SK-N-SH treated with all-trans-retinoic acid at 6 μM for 48 hours (cell line): ENCODE measurements at regions not wholly inside any gene's neighbourhood (a gene's known extent, or its start where the extent isn't known, plus 50 kb on each side); places are given as distances from the start of the nearest gene placed in this dataset.

ENCODE experiments used
- ARNTL ChIP-seq: fragments of 450-650 bp; formaldehyde crosslinking; IDR thresholded peaks from 2 replicates; pipeline ENCODE4 v1.5.0; 2020; ENCODE audit warnings: low read depth, mild to moderate bottlenecking, moderate library complexity, borderline replicate concordance
- ESRRG ChIP-seq: fragments of 250-450 bp; sonication (Bioruptor Pico); IDR thresholded peaks from 2 replicates; pipeline ENCODE4 v1.6.1; 2021; ENCODE audit warnings: mild to moderate bottlenecking
- GLIS3 ChIP-seq: fragments of 250-450 bp; sonication (Bioruptor Pico); IDR thresholded peaks from 2 replicates; pipeline ENCODE4 v1.5.0; 2020; ENCODE audit warnings: mild to moderate bottlenecking, moderate library complexity
- OSR1 ChIP-seq: fragments of 250-450 bp; sonication (Bioruptor Pico); IDR thresholded peaks from 2 replicates; pipeline ENCODE4 v1.8.0; 2022; ENCODE audit warnings: moderate library complexity, mild to moderate bottlenecking, inconsistent platforms
- RARB ChIP-seq: fragments of 250-450 bp; sonication (Bioruptor Pico); IDR thresholded peaks from 2 replicates; pipeline ENCODE4 v1.8.0; 2021; ENCODE audit warnings: mild to moderate bottlenecking, moderate library complexity
- ZC3H10 ChIP-seq: fragments of 250-450 bp; sonication (Bioruptor Pico); IDR thresholded peaks from 2 replicates; pipeline ENCODE4 v1.5.1; 2021; ENCODE audit warnings: mild to moderate bottlenecking, moderate library complexity
- ZFP3 ChIP-seq: fragments of 250-450 bp; sonication (Bioruptor Pico); IDR thresholded peaks from 2 replicates; pipeline ENCODE4 v1.5.0; 2020; ENCODE audit warnings: mild to moderate bottlenecking, moderate library complexity
- TF ChIP-seq, protein P1 (sequence below): fragments of 250-450 bp; sonication (Bioruptor Pico); IDR thresholded peaks from 2 replicates; pipeline ENCODE4 v1.5.1; 2021; ENCODE audit warnings: mild to moderate bottlenecking, moderate library complexity
- TF ChIP-seq, protein P2 (sequence below): fragments of 250-450 bp; sonication (Bioruptor Pico); IDR thresholded peaks from 2 replicates; pipeline ENCODE4 v1.8.0; 2020; ENCODE audit warnings: mild to moderate bottlenecking, moderate library complexity, borderline replicate concordance
- TF ChIP-seq, protein P3 (sequence below): fragments of 250-450 bp; sonication (Bioruptor Pico); IDR thresholded peaks from 2 replicates; pipeline ENCODE4 v1.5.1; 2020; ENCODE audit warnings: low read depth, mild to moderate bottlenecking, moderate library complexity

DNA sequence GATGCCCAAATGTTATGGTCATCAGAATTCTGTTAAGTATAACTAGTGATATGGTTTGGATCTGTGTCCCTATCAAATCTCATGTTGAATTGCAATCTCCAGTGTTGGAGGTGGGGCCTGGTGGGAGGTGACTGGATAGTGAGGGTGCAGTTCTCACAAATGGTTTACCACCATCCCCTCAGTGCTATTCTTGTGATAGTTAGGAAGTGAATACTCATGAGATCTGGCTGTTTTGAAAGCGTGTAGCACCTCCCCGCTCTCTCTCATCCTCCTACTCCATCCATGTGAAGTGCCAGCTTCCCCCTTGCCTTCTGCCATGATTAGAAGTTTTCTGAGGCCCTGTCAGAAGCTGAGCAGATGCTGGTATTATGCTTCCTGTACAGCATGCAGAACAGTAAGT is 359.5 kb downstream of the TMEM167A start:
- TF ChIP-seq, protein P1, sequence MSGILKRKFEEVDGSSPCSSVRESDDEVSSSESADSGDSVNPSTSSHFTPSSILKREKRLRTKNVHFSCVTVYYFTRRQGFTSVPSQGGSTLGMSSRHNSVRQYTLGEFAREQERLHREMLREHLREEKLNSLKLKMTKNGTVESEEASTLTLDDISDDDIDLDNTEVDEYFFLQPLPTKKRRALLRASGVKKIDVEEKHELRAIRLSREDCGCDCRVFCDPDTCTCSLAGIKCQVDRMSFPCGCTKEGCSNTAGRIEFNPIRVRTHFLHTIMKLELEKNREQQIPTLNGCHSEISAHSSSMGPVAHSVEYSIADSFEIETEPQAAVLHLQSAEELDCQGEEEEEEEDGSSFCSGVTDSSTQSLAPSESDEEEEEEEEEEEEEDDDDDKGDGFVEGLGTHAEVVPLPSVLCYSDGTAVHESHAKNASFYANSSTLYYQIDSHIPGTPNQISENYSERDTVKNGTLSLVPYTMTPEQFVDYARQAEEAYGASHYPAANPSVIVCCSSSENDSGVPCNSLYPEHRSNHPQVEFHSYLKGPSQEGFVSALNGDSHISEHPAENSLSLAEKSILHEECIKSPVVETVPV (CRISPR knock-in tag): no peak
- TF ChIP-seq, protein P2, sequence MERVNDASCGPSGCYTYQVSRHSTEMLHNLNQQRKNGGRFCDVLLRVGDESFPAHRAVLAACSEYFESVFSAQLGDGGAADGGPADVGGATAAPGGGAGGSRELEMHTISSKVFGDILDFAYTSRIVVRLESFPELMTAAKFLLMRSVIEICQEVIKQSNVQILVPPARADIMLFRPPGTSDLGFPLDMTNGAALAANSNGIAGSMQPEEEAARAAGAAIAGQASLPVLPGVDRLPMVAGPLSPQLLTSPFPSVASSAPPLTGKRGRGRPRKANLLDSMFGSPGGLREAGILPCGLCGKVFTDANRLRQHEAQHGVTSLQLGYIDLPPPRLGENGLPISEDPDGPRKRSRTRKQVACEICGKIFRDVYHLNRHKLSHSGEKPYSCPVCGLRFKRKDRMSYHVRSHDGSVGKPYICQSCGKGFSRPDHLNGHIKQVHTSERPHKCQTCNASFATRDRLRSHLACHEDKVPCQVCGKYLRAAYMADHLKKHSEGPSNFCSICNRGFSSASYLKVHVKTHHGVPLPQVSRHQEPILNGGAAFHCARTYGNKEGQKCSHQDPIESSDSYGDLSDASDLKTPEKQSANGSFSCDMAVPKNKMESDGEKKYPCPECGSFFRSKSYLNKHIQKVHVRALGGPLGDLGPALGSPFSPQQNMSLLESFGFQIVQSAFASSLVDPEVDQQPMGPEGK (CRISPR knock-in tag): no peak
- TF ChIP-seq ZC3H10 (CRISPR knock-in tag) (no peak), ZFP3 (CRISPR knock-in tag) (no peak), ESRRG (CRISPR knock-in tag) (no peak), RARB (CRISPR knock-in tag) (no peak), OSR1 (CRISPR knock-in tag) (no peak), ARNTL (no peak), GLIS3 (CRISPR knock-in tag) (no peak)
- TF ChIP-seq, protein P3, sequence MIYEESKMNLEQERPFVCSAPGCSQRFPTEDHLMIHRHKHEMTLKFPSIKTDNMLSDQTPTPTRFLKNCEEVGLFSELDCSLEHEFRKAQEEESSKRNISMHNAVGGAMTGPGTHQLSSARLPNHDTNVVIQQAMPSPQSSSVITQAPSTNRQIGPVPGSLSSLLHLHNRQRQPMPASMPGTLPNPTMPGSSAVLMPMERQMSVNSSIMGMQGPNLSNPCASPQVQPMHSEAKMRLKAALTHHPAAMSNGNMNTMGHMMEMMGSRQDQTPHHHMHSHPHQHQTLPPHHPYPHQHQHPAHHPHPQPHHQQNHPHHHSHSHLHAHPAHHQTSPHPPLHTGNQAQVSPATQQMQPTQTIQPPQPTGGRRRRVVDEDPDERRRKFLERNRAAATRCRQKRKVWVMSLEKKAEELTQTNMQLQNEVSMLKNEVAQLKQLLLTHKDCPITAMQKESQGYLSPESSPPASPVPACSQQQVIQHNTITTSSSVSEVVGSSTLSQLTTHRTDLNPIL (CRISPR knock-in tag): no peak
